RWPE2 (cell line): ENCODE measurements at regions not wholly inside any gene's neighbourhood (a gene's known extent, or its start where the extent isn't known, plus 50 kb on each side); places are given as distances from the start of the nearest gene placed in this dataset.

ENCODE experiments used
- ATAC-seq: fragments of 200-7000 bp; cut with Tn5 transposase; 3 replicates; pipeline ENCODE4 v1.9.1; 2021; ENCODE audit warnings: low read depth
- DNase-seq: peaks from one replicate; pipeline ENCODE4 v3.0.0-alpha.2; 2020; ENCODE audit warnings: low spot score
- H3K27ac ChIP-seq: fragments of 450-650 bp; 2 replicates; pipeline ENCODE4 v1.5.1; 2017; ENCODE audit warnings: mild to moderate bottlenecking; ENCODE audit not compliant: poor library complexity, severe bottlenecking
- H3K27me3 ChIP-seq: fragments of 250-450 bp; sonication (Bioruptor Pico); 2 replicates; pipeline ENCODE4 v1.5.1; 2021; ENCODE audit warnings: mild to moderate bottlenecking, moderate library complexity; ENCODE audit not compliant: insufficient read depth, poor library complexity, severe bottlenecking
- H3K36me3 ChIP-seq: fragments of 250-450 bp; sonication (Bioruptor Pico); 2 replicates; pipeline ENCODE4 v1.5.1; 2020; ENCODE audit warnings: low read depth, mild to moderate bottlenecking, moderate library complexity
- H3K4me1 ChIP-seq: fragments of 250-450 bp; sonication (Bioruptor Pico); 2 replicates; pipeline ENCODE4 v1.5.1; 2021; ENCODE audit warnings: mild to moderate bottlenecking, moderate library complexity; ENCODE audit not compliant: insufficient read depth, poor library complexity, severe bottlenecking
- H3K4me3 ChIP-seq: fragments of 250-450 bp; sonication (Bioruptor Pico); 2 replicates; pipeline ENCODE4 v1.5.1; 2021; ENCODE audit warnings: mild to moderate bottlenecking, moderate library complexity; ENCODE audit not compliant: severe bottlenecking
- H3K9me3 ChIP-seq: fragments of 250-450 bp; sonication (Bioruptor Pico); 2 replicates; pipeline ENCODE4 v1.5.1; 2021; ENCODE audit warnings: mild to moderate bottlenecking, moderate library complexity; ENCODE audit not compliant: severe bottlenecking
- TF ChIP-seq, protein P1 (sequence below): fragments of 450-650 bp; IDR thresholded peaks from one replicate; pipeline ENCODE4 v1.5.1; 2017; ENCODE audit warnings: mild to moderate bottlenecking, moderate library complexity; ENCODE audit not compliant: poor library complexity, severe bottlenecking

GRCh38 chr6:50921968-50922367 is 103.3 kb downstream of the TFAP2B start:
- Histone ChIP-seq H3K9me3 (no peaks in the 10 kb centered on the region), H3K27ac (no peak overlapping the region), H3K36me3 (no peaks in the 10 kb centered on the region), H3K27me3 (no peaks in the 10 kb centered on the region), H3K4me1 (no peaks in the 10 kb centered on the region), H3K4me3 (no peak overlapping the region)
- ATAC-seq = no peak
- TF ChIP-seq, protein P1, sequence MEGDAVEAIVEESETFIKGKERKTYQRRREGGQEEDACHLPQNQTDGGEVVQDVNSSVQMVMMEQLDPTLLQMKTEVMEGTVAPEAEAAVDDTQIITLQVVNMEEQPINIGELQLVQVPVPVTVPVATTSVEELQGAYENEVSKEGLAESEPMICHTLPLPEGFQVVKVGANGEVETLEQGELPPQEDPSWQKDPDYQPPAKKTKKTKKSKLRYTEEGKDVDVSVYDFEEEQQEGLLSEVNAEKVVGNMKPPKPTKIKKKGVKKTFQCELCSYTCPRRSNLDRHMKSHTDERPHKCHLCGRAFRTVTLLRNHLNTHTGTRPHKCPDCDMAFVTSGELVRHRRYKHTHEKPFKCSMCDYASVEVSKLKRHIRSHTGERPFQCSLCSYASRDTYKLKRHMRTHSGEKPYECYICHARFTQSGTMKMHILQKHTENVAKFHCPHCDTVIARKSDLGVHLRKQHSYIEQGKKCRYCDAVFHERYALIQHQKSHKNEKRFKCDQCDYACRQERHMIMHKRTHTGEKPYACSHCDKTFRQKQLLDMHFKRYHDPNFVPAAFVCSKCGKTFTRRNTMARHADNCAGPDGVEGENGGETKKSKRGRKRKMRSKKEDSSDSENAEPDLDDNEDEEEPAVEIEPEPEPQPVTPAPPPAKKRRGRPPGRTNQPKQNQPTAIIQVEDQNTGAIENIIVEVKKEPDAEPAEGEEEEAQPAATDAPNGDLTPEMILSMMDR = no peak
- no peak for DNase-seq

GRCh38 chr6:50922579-50923525 is 104.2 kb downstream of the TFAP2B start:
- H3K36me3 ChIP-seq = no peaks in the 10 kb centered on the region
- ATAC-seq (no peak), DNase-seq (no peak)
- no peaks in the 10 kb centered on the region for H3K4me1 ChIP-seq
- H3K4me3 ChIP-seq = no peak overlapping the region
- no peak overlapping the region for H3K27ac ChIP-seq
- TF ChIP-seq, protein P1 = no peak
- H3K9me3 ChIP-seq = no peaks in the 10 kb centered on the region
- no peaks in the 10 kb centered on the region for H3K27me3 ChIP-seq

GRCh38 chr6:50924758-50925157 is 106.1 kb downstream of the TFAP2B start:
- no peaks in the 10 kb centered on the region for H3K36me3 ChIP-seq
- no peak for DNase-seq

GRCh38 chr6:50925548-50925947 is 106.9 kb downstream of the TFAP2B start:
- Histone ChIP-seq H3K9me3 (no peaks in the 10 kb centered on the region), H3K4me3 (no peak overlapping the region), H3K27ac (no peak overlapping the region), H3K27me3 (no peaks in the 10 kb centered on the region), H3K4me1 (no peaks in the 10 kb centered on the region), H3K36me3 (no peaks in the 10 kb centered on the region)
- DNase-seq = no peak
- TF ChIP-seq, protein P1 = no peak
- no peak for ATAC-seq

More at GRCh38 chr6:50924758-50925157, 106.1 kb downstream of the TFAP2B start:
- no peaks in the 10 kb centered on the region for H3K27me3 ChIP-seq
- TF ChIP-seq, protein P1 = no peak
- no peak overlapping the region for H3K4me3 ChIP-seq
- H3K27ac ChIP-seq = no peak overlapping the region
- H3K9me3 ChIP-seq = no peaks in the 10 kb centered on the region
- H3K4me1 ChIP-seq = no peaks in the 10 kb centered on the region
- no peak for ATAC-seq

DNA sequence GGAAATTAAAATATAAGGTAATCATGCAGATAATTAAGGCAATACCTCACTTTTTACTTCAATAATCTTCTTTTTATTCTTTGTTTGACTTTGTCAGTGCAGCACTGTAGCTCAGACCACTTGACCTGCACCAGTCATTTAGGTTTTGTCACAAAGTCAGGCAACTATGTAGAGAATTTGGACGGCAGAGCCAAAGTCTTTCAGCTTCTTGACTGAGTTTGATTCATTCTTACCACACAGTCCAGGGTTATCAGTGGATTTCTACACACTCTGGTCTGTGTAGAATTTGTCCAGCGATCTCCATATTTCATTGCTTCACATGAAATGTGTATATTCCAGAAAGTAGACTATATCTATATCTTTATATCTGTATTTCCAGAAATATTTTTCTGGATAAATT is 107.3 kb downstream of the TFAP2B start:
- DNase-seq = no peak
- no peak overlapping the region for H3K4me3 ChIP-seq
- TF ChIP-seq, protein P1 = no peak

More for the DNA sequence above, 107.3 kb downstream of the TFAP2B start:
- ATAC-seq = no peak
- H3K27ac ChIP-seq = no peak overlapping the region
- H3K36me3 ChIP-seq = no peaks in the 10 kb centered on the region
- H3K4me1 ChIP-seq = no peaks in the 10 kb centered on the region
- H3K9me3 ChIP-seq = no peaks in the 10 kb centered on the region
- no peaks in the 10 kb centered on the region for H3K27me3 ChIP-seq
